Natural killer cell (primary cell): ENCODE measurements at regions not wholly inside any gene's neighbourhood (a gene's known extent, or its start where the extent isn't known, plus 50 kb on each side); places are given as distances from the start of the nearest gene placed in this dataset.

ENCODE experiments used
- ATAC-seq, 3 donors: fragments of 150-1000 bp in 2 of 3; fragments of 200-7000 bp in 1 of 3; cut with Tn5 transposase; 1 replicate in 1 of 3; 2 replicates in 2 of 3; pipeline ENCODE4 v1.10.0; 2021; ENCODE audit warnings: mild to moderate bottlenecking in 2 of 3, moderate library complexity in 2 of 3
- DNase-seq, 2 donors: peaks; one replicate each; pipeline versions ENCODE4 v3.0.0 to v3.0.0-alpha.2; 2013 to 2021; ENCODE audit warnings: mixed read lengths in 1 of 2
- H3K27ac ChIP-seq: one replicate; pipeline ENCODE4 v1.5.1; 2013; ENCODE audit warnings: mild to moderate bottlenecking, low read length
- H3K27me3 ChIP-seq: one replicate; pipeline ENCODE4 v1.6.1; 2013; ENCODE audit warnings: low read length; ENCODE audit not compliant: control insufficient read depth, insufficient read depth
- H3K36me3 ChIP-seq: one replicate; pipeline ENCODE4 v1.6.1; 2013; ENCODE audit warnings: low read length; ENCODE audit not compliant: control insufficient read depth, insufficient read depth
- H3K4me1 ChIP-seq: one replicate; pipeline ENCODE4 v1.6.1; 2013; ENCODE audit warnings: low read length; ENCODE audit not compliant: control insufficient read depth, insufficient read depth
- H3K4me3 ChIP-seq: one replicate; pipeline ENCODE4 v1.5.1; 2013; ENCODE audit warnings: low read length
- H3K9me3 ChIP-seq: one replicate; pipeline ENCODE4 v1.6.1; 2013; ENCODE audit warnings: low read length; ENCODE audit not compliant: control insufficient read depth, insufficient read depth
- H3K27ac Mint-ChIP-seq, 2 donors: one replicate each; pipeline ENCODE4 v1.8.0; 2022; ENCODE audit warnings: mild to moderate bottlenecking in 2 of 2, mixed read lengths in 2 of 2, moderate library complexity in 1 of 2
- H3K27me3 Mint-ChIP-seq, 2 donors: one replicate each; pipeline ENCODE4 v1.8.0; 2022; ENCODE audit warnings: low read depth in 2 of 2, mixed read lengths in 2 of 2
- H3K36me3 Mint-ChIP-seq: one replicate; pipeline ENCODE4 v1.8.0; 2022; ENCODE audit warnings: mixed read lengths
- H3K4me1 Mint-ChIP-seq, 2 donors: one replicate each; pipeline ENCODE4 v1.8.0; 2022; ENCODE audit warnings: mixed read lengths in 2 of 2
- H3K4me3 Mint-ChIP-seq: one replicate; pipeline ENCODE4 v1.8.0; 2022; ENCODE audit warnings: mild to moderate bottlenecking, moderate library complexity, mixed read lengths
- H3K9me3 Mint-ChIP-seq, 2 donors: one replicate each; pipeline ENCODE4 v1.8.0; 2022; ENCODE audit warnings: mixed read lengths in 2 of 2
- CTCF ChIP-seq: fragments of 200-600 bp; IDR thresholded peaks from one replicate; pipeline ENCODE4 v1.8.0; 2022; ENCODE audit warnings: antibody characterized with exemption
- WGBS: methylation state at CpG from one replicate; pipeline ENCODE4 v1.1.7; 2013; ENCODE audit warnings: missing lambda C conversion rate; ENCODE audit not compliant: insufficient coverage; 5-methylcytosine and 5-hydroxymethylcytosine counted together
- intact Hi-C: fragments of 100-400 bp; cut with micrococcal nuclease; formaldehyde crosslinking; loops from one replicate; pipeline ENCODE4 v1.14.2; 2022

GRCh38 chr1:34681480-34682451 is 73.1 kb upstream of the GJB5 start:
- Mint-ChIP-seq H3K27me3 (peaks cover 21 to 54% of the 10 kb centered on the region in 2 donors), H3K4me1 (peaks cover 6 to 8% of the 10 kb centered on the region in 2 donors)

GRCh38 chr1:34682452-34683223 is 72.2 kb upstream of the GJB5 start:
- Histone ChIP-seq H3K36me3 (no peaks in the 10 kb centered on the region), H3K9me3 (no peaks in the 10 kb centered on the region), H3K4me3 (no peak overlapping the region), H3K4me1 (no peaks in the 10 kb centered on the region), H3K27me3 (no peaks in the 10 kb centered on the region), H3K27ac (no peak overlapping the region)
- ATAC-seq (no peak), DNase-seq (no peak)
- Mint-ChIP-seq H3K27me3 (peaks cover 20 to 57% of the 10 kb centered on the region in 2 donors), H3K4me3 (no peak overlapping the region), H3K4me1 (peaks cover 6 to 8% of the 10 kb centered on the region in 2 donors), H3K9me3 (no peaks in the 10 kb centered on the region), H3K27ac (no peak overlapping the region), H3K36me3 (no peaks in the 10 kb centered on the region)
- WGBS = over 99% methylated on average over 5 of the region's 5 CpGs
- intact Hi-C loops = no loop called here
- no peak for TF ChIP-seq CTCF

More at GRCh38 chr1:34681480-34682451, 73.1 kb upstream of the GJB5 start:
- no peaks in the 10 kb centered on the region for H3K27me3 ChIP-seq
- TF ChIP-seq CTCF = peak; percentile 83
- no peak overlapping the region for H3K27ac ChIP-seq
- Mint-ChIP-seq H3K4me3 (no peak overlapping the region), H3K27ac (no peak overlapping the region), H3K36me3 (no peaks in the 10 kb centered on the region), H3K9me3 (no peaks in the 10 kb centered on the region)
- no peaks in the 10 kb centered on the region for H3K4me1 ChIP-seq
- WGBS = 80% methylated on average over 1 of the region's 2 CpGs
- no peak overlapping the region for H3K4me3 ChIP-seq
- ATAC-seq (peak in 2 of 3 donors; percentile 50 to 74), DNase-seq (peak in 1 of 2 donors; percentile 51)
- no peaks in the 10 kb centered on the region for H3K36me3 ChIP-seq
- H3K9me3 ChIP-seq = no peaks in the 10 kb centered on the region
- intact Hi-C loops = no loop called here

GRCh38 chr1:34683616-34684015 is 71.2 kb upstream of the GJB5 start:
- DNase-seq = no peak
- no peak for ATAC-seq
- H3K4me3 Mint-ChIP-seq = no peak overlapping the region
- no peaks in the 10 kb centered on the region for H3K36me3 Mint-ChIP-seq
- H3K27me3 ChIP-seq = no peaks in the 10 kb centered on the region
- TF ChIP-seq CTCF = no peak
- intact Hi-C loops = no loop called here
- no peaks in the 10 kb centered on the region for H3K36me3 ChIP-seq
- H3K27me3 Mint-ChIP-seq = peaks cover 21 to 47% of the 10 kb centered on the region in 2 donors
- no peaks in the 10 kb centered on the region for H3K9me3 Mint-ChIP-seq
- H3K4me1 Mint-ChIP-seq = peaks cover 6 to 8% of the 10 kb centered on the region in 2 donors
- no peak overlapping the region for H3K4me3 ChIP-seq
- H3K4me1 ChIP-seq = no peaks in the 10 kb centered on the region
- WGBS = 55% methylated on average over 3 of the region's 3 CpGs
- H3K27ac ChIP-seq = no peak overlapping the region
- H3K9me3 ChIP-seq = no peaks in the 10 kb centered on the region
- H3K27ac Mint-ChIP-seq = no peak overlapping the region
